Activated CD8-positive, alpha-beta memory T cell treated with anti-CD3 and anti-CD28 coated beads for 24 hours (primary cell): ENCODE measurements at regions not wholly inside any gene's neighbourhood (a gene's known extent, or its start where the extent isn't known, plus 50 kb on each side); places are given as distances from the start of the nearest gene placed in this dataset.

Experiments
- DNase-seq: peaks from one replicate; pipeline ENCODE4 v3.0.0-alpha.2; 2020

DNA sequence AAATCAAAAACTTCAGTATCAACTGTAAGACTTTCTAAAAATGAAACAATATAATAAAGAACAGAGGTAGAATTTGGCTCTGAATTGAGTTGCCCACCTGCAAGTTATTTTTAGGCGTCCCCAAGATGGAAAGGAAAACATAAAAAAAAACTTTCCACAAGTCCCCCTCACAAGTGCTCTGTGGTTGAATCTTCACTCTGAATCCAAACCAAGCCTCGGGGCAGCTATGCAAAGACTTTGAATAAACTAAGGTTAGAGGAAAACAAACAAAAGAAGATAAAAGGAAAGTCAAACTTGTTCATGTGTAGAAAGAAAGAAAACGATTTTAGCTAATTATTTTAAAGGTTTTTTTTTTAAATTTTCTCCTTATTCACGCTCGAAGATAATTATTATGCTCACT is 372.4 kb upstream of the SLIT2 start:
- DNase-seq, result no peak

DNA sequence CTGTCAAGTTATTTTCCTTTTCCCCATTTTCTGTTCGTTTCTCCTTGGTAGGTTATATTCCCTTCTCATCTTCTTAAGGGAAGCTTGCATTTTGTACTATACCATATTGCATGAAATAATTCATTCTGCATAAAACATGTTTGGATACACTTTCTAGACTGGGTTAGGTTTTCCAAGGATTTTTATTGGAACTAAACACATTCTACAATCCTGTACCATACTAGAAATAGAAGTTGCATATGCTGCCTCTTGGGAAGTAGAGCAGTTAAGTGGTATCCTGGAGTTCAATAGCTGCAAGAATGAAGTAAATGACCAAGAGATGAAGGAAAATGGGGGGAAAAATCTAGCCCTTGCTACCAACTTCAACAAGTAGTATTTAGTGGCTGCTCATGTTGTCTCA is 393.7 kb upstream of the SLIT2 start:
- no peak for DNase-seq

DNA sequence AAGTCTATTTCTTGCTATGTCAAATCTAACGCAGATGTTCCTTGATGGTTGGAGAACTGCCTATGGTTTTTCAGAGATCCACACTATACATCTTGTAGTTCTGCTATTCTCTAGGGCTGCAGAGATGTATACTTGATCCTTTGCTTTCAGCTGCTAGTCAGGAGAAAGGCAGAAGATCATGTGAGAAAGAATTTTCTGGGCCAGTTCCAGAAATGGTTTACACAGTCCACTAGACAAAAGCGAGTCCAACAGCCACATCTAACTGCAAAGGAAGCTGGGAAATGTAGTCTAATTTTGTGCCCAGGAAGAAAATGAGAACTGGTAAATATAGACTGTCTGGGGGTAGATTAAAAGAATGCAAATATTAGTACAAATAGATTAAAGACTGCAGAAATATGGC is 394.3 kb upstream of the SLIT2 start:
- no peak for DNase-seq

DNA sequence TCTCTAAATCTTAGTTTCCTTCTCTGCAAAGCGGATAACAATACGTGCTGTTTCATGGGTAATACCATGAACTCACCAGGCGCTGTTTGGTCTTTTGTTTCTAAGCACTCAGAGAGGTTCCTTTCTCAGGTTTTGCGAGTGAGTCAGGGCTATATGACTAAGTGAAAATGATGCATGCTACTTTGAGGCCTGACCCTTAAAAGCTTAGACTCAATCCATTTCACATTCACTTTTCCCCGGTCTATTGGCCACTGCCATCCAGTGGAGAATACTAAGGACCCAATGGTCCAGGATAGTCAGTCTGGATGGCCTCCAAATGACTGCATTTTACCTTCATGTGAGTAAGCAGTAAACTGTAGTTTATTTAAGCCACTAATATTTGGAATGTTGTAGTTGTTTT is 400.8 kb upstream of the SLIT2 start:
- no peak for DNase-seq

DNA sequence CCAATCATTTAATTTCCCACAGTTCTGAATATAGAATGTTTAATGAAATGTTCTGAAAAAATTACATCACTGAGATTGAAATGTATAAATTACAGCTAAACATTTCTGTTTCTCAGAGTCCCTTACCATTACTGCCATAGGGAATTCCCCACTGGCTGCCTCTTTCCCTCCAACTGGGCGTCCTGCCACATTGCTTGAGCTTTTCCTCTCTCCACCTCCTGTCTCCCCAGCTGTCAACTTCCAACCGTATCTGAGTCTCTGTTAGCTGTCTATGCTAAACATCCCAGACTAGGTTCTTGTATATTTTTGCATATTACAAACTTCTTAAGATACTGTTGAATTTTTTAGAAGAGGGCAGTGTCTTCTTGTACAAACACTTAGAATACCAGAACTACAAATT is 407.3 kb upstream of the SLIT2 start:
- DNase-seq, result no peak

DNA sequence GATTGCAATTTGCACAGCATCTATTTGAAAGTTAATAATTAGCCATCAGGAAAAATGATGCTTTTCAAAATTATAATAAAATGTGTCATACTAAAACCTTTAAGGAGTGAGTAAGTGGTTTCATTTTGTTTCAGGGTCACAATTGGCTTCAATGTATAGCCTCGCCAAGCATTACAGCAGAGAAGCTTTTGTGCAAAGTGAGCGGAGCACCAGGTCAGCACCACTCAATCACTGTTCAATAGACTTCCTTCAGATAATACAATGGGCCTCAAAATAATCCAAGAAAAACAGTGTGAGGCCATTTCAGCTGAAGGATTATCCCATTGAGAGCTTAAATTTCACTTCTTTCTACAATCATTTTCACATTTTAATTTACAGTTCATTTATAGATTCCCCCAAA is 409.2 kb upstream of the SLIT2 start:
- no peak for DNase-seq

DNA sequence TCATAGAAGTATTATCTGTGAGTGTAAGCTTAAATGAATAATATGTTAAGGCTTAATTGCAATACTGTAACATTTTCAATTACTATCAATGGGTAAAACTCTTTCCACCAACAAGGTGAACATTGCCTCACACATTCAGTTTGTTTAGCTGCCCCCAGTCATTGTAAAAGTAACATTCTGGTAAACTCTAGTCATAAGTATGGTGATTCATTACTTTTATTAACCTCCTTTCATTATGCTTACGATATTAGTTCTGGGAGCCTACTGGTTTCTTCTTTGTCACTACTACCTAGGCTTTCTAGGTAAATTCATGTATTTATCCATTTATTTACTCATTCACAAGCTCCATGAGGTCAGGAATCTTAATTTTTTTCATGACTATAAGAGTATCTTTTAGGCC is 412.8 kb upstream of the SLIT2 start:
- DNase-seq, result no peak

DNA sequence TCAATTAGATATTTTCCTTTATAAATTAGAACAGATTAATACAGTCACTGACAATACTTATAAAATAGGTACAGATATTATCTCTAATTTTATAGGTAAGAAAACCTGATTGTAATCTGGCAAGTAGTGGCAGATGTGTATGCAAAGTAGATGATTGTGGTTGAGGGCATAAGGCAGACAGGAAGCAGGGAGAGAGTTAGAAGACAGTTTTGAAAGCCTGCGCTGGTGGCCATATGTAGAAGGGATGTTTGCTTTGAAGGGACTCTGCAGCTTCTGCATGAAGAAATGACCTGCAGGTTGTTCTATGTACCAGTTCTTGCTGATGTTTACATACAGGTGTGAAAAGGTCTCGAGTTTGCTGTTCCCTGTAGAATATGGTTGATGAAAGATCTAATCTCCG is 416.3 kb upstream of the SLIT2 start:
- DNase-seq, result no peak

DNA sequence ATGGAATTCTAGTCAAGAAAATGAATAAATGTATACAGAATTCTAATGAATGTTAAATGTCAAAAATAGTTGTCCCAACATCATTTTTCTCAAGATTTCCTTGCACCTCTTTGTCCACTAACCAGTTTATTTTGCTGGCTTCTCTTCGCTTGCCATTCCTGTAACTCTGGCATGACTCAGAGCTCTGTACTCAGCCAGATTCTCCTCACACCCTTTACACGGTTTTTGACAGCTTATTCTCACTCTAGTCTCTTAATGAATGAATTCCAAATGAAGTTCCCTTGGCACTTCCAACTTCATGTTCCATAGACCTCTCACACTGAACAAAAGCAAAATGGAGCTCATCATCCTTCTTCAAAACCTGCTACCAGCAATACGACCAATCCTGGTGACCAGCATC is 419.3 kb upstream of the SLIT2 start:
- no peak for DNase-seq

DNA sequence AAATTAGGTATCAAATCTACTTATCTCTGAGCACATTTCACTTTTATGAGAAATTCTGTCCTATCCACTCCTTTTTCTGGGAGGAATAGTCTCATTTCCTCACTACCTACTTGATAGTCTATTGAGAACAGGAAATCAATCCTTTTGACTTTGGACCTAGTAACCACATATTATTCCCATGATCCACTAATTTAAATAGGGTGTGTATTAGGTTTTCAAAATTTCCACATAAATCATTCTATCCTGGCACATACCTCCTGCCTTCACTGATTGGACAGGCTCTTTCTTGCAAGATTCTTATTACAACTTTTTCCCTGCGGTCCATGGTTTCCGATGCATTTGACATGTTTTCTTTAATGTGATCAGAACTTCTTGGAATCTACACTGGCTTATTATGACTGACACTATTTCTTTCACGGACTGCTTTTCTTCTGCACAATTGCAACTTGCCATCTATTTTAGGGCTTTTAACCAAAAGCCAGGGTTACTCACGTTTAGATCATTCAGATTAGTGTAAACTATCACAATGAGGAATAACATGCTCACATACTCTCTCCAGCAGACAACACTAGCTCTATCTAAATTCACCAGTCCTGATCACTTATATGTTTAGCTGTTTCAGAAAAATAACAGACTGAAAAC is 419.9 kb upstream of the SLIT2 start:
- no peak for DNase-seq

DNA sequence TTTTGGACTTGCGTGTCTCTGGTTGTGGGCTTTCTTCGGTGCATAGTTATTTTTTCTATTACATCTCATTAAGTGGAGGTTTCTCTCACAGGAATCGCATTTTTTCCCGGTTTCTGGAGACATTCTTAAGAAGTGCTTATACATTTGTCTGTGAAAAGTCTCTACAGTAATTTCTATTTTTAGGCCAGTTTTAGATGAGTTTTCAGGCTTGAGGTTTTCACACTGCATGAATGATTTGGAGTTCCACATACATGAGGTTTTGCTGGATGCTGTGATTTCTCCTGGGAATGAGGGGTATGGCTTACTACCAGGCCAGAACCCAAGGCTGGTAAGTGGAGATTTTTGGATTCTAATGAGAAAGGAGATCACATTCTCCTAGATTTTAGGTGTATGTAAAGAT is 422.6 kb upstream of the SLIT2 start:
- no peak for DNase-seq

DNA sequence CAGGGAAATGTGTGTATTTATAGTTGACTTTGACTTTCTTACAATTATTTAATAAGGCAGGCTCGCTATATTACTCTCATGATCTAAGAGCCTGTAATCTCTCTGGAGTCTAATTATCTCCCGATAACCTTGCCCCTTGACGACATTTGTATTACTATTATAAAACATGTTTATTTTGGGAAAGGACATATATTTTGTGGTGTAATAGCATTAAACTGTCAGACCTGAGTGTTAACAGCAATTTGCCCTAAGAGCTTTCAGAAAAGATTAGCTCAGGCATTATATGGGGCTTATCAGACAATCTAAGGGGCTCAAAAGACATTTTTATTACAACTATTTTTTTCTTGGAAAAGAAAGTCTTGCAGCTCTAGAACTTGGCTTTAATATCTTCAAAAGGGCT is 427.9 kb upstream of the SLIT2 start:
- no peak for DNase-seq

DNA sequence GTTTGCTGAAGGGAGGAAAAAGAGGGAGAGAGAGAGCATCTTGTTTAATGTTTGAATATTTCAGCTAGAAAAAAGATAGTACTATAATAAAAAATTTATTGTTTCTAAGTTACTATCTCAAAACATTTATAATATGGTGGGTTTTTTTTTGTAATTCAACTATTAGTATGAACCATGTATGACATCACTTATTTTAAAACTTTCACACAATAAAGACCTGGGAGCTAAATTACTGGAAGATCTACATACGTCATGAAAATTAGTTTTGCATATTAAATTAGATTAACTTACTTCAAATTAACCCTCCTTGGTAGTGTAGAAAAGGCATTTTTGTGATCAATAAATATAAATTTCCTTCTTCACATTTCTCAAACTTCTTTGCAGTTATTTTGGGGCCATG is 432.0 kb upstream of the SLIT2 start:
- no peak for DNase-seq

DNA sequence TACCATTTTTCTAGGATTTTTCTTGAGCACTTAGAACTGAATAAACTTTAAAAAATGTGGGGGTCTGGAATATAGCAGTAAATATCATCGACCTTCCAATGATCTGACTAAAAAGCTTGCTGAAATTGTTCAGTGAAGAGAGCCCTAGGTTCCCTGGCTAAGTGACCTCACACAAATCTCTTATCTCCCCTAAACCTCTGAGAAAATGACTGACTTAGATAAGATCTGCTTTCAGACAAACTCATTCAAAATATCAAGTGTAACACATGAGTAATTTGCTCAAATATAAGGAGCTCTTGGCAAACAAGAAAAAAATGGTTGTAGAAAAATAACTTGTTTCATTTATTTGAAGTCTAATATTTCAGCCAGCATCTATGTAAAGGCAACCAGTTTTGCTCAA is 441.7 kb upstream of the SLIT2 start:
- DNase-seq, result no peak

DNA sequence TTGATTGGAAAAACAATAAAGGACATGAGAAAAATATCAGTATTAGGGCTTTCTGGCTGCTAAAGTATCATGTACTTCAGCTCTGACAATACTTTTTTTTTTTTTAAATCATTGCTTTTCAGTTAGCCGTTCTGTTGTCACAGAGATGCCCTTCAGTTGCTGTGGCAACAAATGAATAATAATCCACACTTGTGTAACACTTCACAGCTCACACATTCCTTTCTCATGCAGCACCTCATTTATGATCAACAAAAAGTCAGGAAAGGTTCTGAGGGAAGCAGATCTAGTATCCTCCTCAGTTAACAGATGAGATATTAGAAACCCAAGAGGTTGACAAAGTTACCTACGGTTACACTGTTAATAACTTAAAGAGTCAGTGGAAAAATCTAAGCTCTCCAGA is 444.2 kb upstream of the SLIT2 start:
- no peak for DNase-seq

DNA sequence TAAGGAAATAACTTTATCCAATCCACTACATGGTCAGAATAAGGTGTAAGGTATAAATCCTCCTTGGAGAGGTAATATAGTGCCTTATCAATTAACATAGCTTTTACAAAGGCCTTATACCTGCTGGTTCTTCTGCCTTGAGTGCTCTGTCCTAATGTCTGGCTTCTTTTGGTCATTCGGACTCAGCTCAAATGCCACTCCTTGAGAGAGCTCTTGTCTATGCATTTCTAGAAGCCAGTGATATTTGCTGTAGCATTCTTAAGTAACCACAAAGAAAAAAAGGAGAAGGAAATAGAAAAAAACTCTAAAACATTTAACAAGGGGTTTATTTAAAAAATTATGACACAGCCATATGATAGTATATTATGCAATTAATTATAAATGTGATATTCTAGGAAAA is 444.8 kb upstream of the SLIT2 start:
- DNase-seq, result no peak

DNA sequence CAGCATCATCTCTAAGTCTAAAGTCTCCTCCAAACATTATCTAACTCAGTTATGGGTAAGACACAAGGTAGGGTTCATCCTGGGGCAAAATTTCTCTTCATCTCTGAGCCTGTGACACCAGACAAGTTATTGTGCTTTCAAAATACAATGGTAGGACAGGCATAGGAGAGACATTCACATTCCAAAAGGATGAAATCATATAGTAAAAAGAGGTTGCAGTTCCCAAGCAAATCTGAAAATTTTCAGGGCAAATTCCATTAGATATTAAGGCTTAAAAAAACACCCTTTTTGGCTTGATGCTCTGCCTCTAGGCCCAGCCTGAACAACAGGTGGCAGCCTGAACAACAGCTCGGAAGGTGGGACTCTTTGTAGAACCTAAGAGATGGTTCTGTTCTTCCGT is 448.3 kb upstream of the SLIT2 start:
- no peak for DNase-seq

DNA sequence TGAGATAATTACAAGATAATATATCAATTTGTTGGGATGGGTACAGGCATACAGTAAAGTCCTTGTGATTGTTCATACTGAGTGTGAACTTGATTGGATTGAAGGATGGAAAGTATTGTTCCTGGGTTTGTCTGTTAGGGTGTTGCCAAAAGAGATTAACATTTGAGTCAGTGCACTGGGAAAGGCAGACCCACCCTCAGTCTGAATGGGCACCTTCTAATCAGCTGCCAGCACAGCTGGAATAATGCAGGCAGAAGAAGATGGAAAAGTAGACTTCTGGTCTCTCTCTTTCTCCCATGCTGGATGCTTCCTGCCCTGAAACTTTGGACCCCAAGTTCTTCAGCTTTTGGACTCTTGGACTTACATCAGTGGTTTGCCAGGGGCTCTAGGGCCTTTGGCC is 457.9 kb upstream of the SLIT2 start:
- DNase-seq, result no peak

DNA sequence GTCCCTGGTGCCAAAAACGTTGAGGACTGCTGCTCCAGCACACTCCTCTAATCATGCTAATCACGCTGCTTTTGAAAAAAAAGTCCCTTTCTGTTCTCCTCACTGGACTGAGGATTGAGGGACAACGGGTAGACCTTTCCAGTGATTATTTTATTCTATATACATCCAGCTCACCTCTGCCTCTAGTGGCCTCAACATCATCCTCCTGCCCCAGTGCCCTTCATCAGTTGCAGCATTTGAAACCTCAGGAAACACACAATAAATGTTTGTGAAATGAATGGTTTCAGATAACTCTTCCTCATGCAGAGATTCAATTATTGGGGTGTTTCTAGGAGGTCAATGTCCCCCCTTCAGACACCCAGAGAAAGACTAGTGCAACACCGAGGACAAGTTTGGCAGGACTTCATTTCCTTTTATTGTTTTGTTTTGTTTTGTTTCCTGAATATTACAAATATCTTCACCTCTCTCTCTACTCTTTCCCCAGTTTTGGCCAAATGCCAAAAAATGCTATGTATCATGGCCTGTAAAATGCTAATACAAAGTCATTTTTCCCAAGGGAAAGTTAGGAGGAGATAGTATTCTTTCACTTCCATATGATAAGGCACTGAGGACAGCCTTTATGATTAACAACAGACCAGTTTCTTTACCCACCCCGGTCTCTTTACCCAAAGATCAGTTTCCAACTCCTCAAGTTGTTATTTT is 460.1 kb upstream of the SLIT2 start:
- no peak for DNase-seq

DNA sequence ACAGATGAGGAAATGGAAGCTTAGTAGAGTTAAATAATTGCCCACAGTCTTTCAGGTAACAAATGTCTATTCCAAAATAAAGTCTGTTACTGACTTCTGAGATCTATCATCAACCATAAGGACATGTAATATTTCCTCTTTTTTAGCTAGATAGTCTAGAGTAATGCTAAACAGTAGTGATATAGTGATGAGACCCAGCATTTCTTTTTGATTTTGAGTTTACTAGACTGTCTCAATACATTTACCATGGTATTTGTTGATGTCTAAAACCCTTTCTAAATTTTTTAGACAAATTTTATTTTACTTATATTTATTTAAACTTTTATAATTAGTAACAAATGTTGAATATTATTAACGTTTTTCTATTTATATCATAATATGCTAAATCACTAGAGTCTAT is 465.1 kb upstream of the SLIT2 start:
- DNase-seq, result no peak

DNA sequence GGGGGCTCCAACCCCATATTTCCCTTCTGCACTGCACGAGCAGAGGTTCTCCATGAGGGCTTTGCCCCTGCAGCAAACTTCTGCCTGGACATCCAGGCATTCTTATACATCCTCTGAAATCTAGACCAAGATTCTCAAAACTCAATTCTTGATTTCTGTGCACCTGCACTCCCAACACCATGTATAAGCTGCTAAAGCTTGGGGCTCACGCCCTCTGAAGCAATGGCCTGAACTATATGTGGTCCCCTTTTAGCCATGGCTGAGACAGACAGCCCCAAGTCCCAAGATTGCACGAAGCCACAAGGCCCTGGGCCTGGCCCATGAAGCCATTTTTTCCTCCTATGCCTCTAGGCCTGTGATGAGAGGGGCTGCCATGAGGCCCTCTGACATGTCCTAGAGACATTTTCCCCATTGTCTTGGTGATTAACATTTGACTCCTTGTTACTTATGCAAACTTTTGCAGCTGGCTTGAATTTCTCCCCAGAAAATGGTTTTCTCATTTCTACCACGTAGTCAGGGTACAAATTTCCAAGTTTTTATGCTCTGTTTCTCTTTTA is 468.0 kb upstream of the SLIT2 start:
- no peak for DNase-seq

DNA sequence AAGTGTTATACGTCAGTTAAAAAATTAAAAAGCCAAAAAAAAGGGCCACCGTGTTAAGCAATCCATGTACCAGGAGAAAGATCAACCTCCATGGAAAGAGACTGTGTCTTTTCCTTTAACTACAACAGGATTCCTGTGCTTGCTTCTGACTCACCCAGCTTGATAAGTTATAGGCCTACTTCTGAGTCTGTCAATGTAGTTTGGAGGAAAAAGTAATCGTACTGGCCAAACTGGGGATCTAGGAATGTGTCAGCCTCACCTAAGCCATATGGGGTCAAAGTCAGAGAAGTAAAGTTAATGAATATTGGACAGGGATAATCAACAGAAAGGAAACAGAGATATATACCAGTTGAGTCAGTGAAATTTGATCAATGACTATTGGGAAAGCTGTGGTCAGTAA is 470.8 kb upstream of the SLIT2 start:
- DNase-seq, result no peak

DNA sequence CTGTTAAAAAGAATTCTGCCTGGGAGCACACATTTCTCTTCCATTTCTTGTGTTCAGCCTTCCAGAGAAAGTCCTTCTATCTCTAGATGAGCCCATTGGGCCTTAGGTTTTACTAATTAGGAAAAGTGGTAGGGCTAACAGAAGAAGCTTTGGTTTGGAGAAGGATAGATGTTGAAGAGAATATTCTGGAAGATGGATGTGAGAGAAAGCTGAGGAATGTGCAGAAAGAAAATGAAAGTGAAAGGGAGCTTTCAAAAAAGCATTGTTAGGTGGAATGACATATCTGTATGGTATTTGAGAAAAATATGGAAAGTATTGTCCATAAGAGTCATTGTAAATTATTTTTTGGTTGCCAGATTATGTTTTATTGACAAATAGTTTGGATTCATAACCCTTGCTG is 474.8 kb upstream of the SLIT2 start:
- no peak for DNase-seq

DNA sequence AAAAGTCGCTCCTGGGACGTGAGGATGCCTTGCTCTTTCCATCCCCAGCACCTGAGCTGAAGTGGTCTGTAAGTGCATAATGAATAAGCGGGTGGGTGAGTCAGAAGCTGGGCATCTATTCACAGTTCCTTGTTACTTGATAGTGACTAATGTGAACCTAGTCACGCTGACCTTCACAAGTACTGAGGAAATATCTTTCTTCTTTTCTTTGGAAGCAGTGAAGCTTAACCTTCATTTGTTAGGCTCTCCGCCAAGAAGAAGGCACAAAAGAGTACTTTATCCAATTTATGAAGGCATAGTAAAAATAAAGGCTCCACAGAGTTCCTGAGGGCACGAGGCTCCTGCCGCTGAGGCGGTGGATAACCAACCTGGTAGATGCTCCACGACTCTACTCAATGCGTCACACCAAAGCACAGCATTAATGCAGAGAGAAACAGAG is 475.7 kb upstream of the SLIT2 start:
- DNase-seq, result no peak

DNA sequence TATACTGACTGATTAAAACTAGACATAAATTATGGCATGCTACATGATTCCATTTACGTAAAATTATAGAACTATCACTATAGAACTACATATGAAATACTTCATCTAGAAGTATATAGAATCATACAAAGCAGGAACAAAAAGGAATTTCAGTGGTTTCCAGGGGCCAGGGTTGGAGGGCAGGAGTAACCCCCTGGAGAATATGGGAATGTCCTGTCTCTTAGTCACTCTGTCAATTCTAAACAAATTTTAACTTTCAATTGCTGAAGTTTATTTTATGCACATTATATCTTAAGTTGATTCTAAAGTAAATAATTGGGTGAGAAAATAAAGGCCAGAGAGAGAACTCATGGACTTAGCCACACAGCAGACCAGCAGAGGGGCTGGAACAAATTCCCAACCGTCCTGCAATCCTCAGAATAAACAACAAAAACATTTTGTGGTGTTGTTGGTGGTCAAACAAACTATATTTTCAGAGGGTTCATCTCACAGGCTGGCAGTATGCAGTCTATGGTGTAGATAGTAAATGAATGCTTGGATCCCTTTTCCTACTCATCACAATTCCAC is 476.9 kb upstream of the SLIT2 start:
- no peak for DNase-seq
